OCI-LY7 (cell line): ENCODE measurements at regions not wholly inside any gene's neighbourhood (a gene's known extent, or its start where the extent isn't known, plus 50 kb on each side); places are given as distances from the start of the nearest gene placed in this dataset.

ENCODE experiments used
- BruUV-seq: library from RNA; stranded (reverse); fragments of 400-500 nt; replicated peaks from 2 replicates; lab custom pipeline; 2021; lab: Mats Ljungman, UMichigan
- CTCF ChIA-PET: fragments of 300-600 bp; sonication (Branson Sonifier 250); formaldehyde crosslinking; loops from one replicate; lab custom pipeline; 2022; ENCODE audit warnings: antibody characterized with exemption; ENCODE audit not compliant: unreplicated experiment; lab: Charles Lee
- POLR2A ChIA-PET: fragments of 300-600 bp; sonication (Branson Sonifier 250); formaldehyde crosslinking; loops from one replicate; lab custom pipeline; 2022; ENCODE audit warnings: antibody characterized with exemption; lab: Charles Lee
- DNase-seq: peaks from one replicate; pipeline ENCODE4 v3.0.0-alpha.2; 2015; ENCODE audit warnings: low spot score
- H2AFZ ChIP-seq: fragments of 200-600 bp; sonication (generic), shearing (Covaris generic); 2 replicates; pipeline ENCODE4 v1.6.1; 2014; ENCODE audit warnings: mild to moderate bottlenecking, antibody characterized with exemption, low read length, moderate library complexity
- H3K27ac ChIP-seq: fragments of 200-600 bp; sonication (generic); 2 replicates; pipeline ENCODE4 v1.5.1; 2014; ENCODE audit warnings: mixed run types, low read depth, mild to moderate bottlenecking, moderate library complexity, low read length, inconsistent platforms; ENCODE audit not compliant: poor library complexity, severe bottlenecking
- H3K36me3 ChIP-seq: fragments of 200-600 bp; sonication (generic); 2 replicates; pipeline ENCODE4 v1.6.1; 2014; ENCODE audit warnings: mild to moderate bottlenecking, antibody characterized with exemption, low read length, moderate library complexity, mixed read lengths; ENCODE audit not compliant: insufficient read depth
- H3K4me1 ChIP-seq: fragments of 200-600 bp; sonication (generic); 2 replicates; pipeline ENCODE4 v1.5.1; 2014; ENCODE audit warnings: mild to moderate bottlenecking, low read length; ENCODE audit not compliant: insufficient read depth, poor library complexity, severe bottlenecking
- H3K4me2 ChIP-seq: fragments of 200-600 bp; sonication (generic); 2 replicates; pipeline ENCODE4 v1.6.1; 2014; ENCODE audit warnings: mild to moderate bottlenecking, low read length
- H3K4me3 ChIP-seq: fragments of 200-600 bp; sonication (generic); 2 replicates; pipeline ENCODE4 v1.5.1; 2014; ENCODE audit warnings: mild to moderate bottlenecking, low read depth, low read length; ENCODE audit not compliant: poor library complexity, severe bottlenecking
- H3K79me2 ChIP-seq: fragments of 200-600 bp; sonication (generic); 2 replicates; pipeline ENCODE4 v1.6.1; 2016; ENCODE audit warnings: low read depth, mild to moderate bottlenecking, low read length, moderate library complexity, mixed read lengths; ENCODE audit not compliant: insufficient read depth
- H3K9me2 ChIP-seq: fragments of 200-600 bp; sonication (generic); 2 replicates; pipeline ENCODE4 v1.6.1; 2016; ENCODE audit warnings: mild to moderate bottlenecking, low read length, mixed read lengths; ENCODE audit not compliant: insufficient read depth
- H3K9me3 ChIP-seq: fragments of 200-600 bp; sonication (generic); 2 replicates; pipeline ENCODE4 v1.6.1; 2014; ENCODE audit warnings: mild to moderate bottlenecking, mixed run types, low read length, mixed read lengths
- H4K20me1 ChIP-seq: fragments of 200-600 bp; sonication (generic); 2 replicates; pipeline ENCODE4 v1.6.1; 2014; ENCODE audit warnings: mild to moderate bottlenecking, antibody characterized with exemption, low read length, moderate library complexity, mixed read lengths; ENCODE audit not compliant: insufficient read depth
- CTCF ChIP-seq: fragments of 200-600 bp; sonication (generic); conservative IDR thresholded peaks from 2 replicates; pipeline ENCODE4 v1.5.1; 2014; ENCODE audit warnings: mild to moderate bottlenecking, antibody characterized with exemption, low read length, moderate library complexity, mixed read lengths
- EZH2phosphoT487 ChIP-seq: fragments of 200-600 bp; sonication (generic); IDR thresholded peaks from 2 replicates; pipeline ENCODE4 v1.6.1; 2018; ENCODE audit warnings: low read depth, borderline replicate concordance, mild to moderate bottlenecking, mixed run types, antibody characterized with exemption, low read length, moderate library complexity, mixed read lengths
- intact Hi-C: fragments of 100-400 bp; cut with micrococcal nuclease; formaldehyde crosslinking; loops from one replicate; pipeline ENCODE4 v1.10.0; 2022; ENCODE audit not compliant: unreplicated experiment

- Histone ChIP-seq H3K4me1 (no peaks in the 10 kb centered on the region), H3K9me3 (no peaks in the 10 kb centered on the region), H3K36me3 (no peaks in the 10 kb centered on the region), H3K9me2 (no peaks in the 10 kb centered on the region), H3K79me2 (no peaks in the 10 kb centered on the region), H2AFZ (no peak overlapping the region), H3K4me3 (no peak overlapping the region), H4K20me1 (no peaks in the 10 kb centered on the region), H3K4me2 (no peak overlapping the region), H3K27ac (no peak overlapping the region)
- TF ChIP-seq CTCF: no peak
- TF ChIP-seq EZH2phosphoT487: no peak
- ChIA-PET CTCF (no interaction called here), POLR2A (no interaction called here)
- DNase-seq: no peak
- intact Hi-C loops: no loop called here
- no TSS peak for BruUV-seq
Observed at GRCh38 chr3:73773233-73773632, 148.5 kb upstream of the PDZRN3 start.

GRCh38 chr3:73772076-73772886 lies 147.5 kb upstream of the PDZRN3 start:
- H2AFZ ChIP-seq: no peak overlapping the region
- H3K9me2 ChIP-seq: no peaks in the 10 kb centered on the region
- no peaks in the 10 kb centered on the region for H4K20me1 ChIP-seq
- TF ChIP-seq CTCF (no peak), EZH2phosphoT487 (no peak)
- no peaks in the 10 kb centered on the region for H3K4me1 ChIP-seq
- POLR2A ChIA-PET: interaction anchor here (0.6 kb wide), 1 partner anchor 198 kb away, joined by 4 read pairs; no protein-coding TSS in a partner anchor
- CTCF ChIA-PET: no interaction called here
- no peak overlapping the region for H3K27ac ChIP-seq
- intact Hi-C loops: no loop called here
- no peaks in the 10 kb centered on the region for H3K36me3 ChIP-seq
- no peaks in the 10 kb centered on the region for H3K9me3 ChIP-seq
- no peaks in the 10 kb centered on the region for H3K79me2 ChIP-seq
- no peak for DNase-seq
- no peak overlapping the region for H3K4me3 ChIP-seq
- H3K4me2 ChIP-seq: no peak overlapping the region
- no TSS peak for BruUV-seq
